ENCODE measurements at regions not wholly inside any gene's neighbourhood (a gene's known extent, or its start where the extent isn't known, plus 50 kb on each side); places are given as distances from the start of the nearest gene placed in this dataset.
"Not testable (repeated sequence)": the region's sequence is repeated elsewhere in the genome, so short reads cannot be mapped to it uniquely, and the experiment has no call there.

DNA sequence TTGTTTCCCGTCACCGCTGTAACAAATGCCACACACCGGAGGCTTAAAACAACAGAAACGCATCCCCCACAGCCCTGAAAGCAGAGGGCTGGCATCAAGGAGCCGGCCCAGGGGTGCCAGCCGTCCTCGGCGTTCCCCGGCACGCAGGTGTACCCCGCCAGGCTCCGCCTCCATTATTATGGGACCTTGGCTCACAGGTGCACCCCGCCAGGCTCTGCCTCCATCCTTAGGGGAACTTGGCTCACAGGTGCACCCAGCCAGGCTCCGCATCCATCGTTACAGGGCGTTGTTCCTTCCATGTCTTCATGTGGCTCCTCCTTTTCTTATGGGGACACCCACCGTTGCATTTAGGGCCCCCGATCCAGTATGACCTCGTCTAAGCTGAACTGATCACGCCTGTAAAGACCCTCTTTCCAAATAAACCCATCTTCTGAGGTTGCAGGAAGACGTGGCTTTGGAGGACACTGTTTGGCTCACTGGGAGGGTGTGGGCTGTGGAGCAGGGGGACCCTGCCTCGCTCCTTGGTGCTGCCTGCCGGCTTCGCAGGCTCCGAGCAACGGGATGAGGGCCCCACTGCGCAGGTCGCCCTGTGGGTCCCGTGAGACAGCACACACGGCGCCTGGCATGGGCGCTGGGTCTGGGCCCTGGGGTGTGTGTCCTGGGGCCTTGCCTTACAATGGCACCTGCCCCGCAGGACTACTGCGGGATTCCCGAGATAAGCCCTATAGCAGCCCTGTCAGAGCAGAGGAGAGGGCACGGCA lies 154.9 kb upstream of the ZNF469 start:
- TF ChIP-seq, protein P1, sequence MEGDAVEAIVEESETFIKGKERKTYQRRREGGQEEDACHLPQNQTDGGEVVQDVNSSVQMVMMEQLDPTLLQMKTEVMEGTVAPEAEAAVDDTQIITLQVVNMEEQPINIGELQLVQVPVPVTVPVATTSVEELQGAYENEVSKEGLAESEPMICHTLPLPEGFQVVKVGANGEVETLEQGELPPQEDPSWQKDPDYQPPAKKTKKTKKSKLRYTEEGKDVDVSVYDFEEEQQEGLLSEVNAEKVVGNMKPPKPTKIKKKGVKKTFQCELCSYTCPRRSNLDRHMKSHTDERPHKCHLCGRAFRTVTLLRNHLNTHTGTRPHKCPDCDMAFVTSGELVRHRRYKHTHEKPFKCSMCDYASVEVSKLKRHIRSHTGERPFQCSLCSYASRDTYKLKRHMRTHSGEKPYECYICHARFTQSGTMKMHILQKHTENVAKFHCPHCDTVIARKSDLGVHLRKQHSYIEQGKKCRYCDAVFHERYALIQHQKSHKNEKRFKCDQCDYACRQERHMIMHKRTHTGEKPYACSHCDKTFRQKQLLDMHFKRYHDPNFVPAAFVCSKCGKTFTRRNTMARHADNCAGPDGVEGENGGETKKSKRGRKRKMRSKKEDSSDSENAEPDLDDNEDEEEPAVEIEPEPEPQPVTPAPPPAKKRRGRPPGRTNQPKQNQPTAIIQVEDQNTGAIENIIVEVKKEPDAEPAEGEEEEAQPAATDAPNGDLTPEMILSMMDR (IDR thresholded peaks at IDR 0.05; ENCODE audit: borderline replicate concordance, extremely low read depth, low read length, poor library complexity, severe bottlenecking) = not testable (repeated sequence)
- not testable (repeated sequence) for TF ChIP-seq EZH2 (IDR thresholded peaks at IDR 0.05; ENCODE audit: borderline replicate concordance, low read depth, low read length, severe bottlenecking)
